Loucy (cell line): ENCODE measurements at regions not wholly inside any gene's neighbourhood (a gene's known extent, or its start where the extent isn't known, plus 50 kb on each side); places are given as distances from the start of the nearest gene placed in this dataset.

Experiments
- H2AFZ ChIP-seq: fragments of 200-600 bp; sonication (generic); 2 replicates; pipeline ENCODE4 v1.6.0; 2016; ENCODE audit warnings: antibody characterized with exemption, mild to moderate bottlenecking, low read length, moderate library complexity
- H3F3A ChIP-seq: fragments of 200-600 bp; 2 replicates; pipeline ENCODE4 v1.6.0; 2016; ENCODE audit warnings: antibody characterized with exemption, low read depth, mild to moderate bottlenecking
- H3K27me3 ChIP-seq: fragments of 200-600 bp; sonication (generic); 2 replicates; pipeline ENCODE4 v1.6.1; 2014; ENCODE audit warnings: low read length, mild to moderate bottlenecking; ENCODE audit not compliant: insufficient read depth, poor library complexity, severe bottlenecking
- H3K36me3 ChIP-seq: fragments of 200-600 bp; sonication (generic); 2 replicates; pipeline ENCODE4 v1.6.1; 2016; ENCODE audit warnings: low read length; ENCODE audit not compliant: insufficient read depth
- H3K4me1 ChIP-seq: fragments of 200-600 bp; sonication (generic); 2 replicates; pipeline ENCODE4 v1.5.1; 2014; ENCODE audit warnings: low read length, mild to moderate bottlenecking; ENCODE audit not compliant: insufficient read depth, poor library complexity, severe bottlenecking
- H3K4me2 ChIP-seq: fragments of 200-600 bp; sonication (generic); 2 replicates; pipeline ENCODE4 v1.6.0; 2014; ENCODE audit warnings: antibody characterized with exemption, low read length, low read depth, mild to moderate bottlenecking; ENCODE audit not compliant: poor library complexity, severe bottlenecking
- H3K4me3 ChIP-seq: fragments of 200-600 bp; sonication (generic); 2 replicates; pipeline ENCODE4 v1.5.1; 2014; ENCODE audit warnings: low read length, mild to moderate bottlenecking, mixed read lengths; ENCODE audit not compliant: poor library complexity, severe bottlenecking
- H3K79me2 ChIP-seq: fragments of 200-600 bp; sonication (generic); 2 replicates; pipeline ENCODE4 v1.6.1; 2014; ENCODE audit warnings: low read length; ENCODE audit not compliant: insufficient read depth
- H3K9ac ChIP-seq: fragments of 200-600 bp; sonication (generic); 2 replicates; pipeline ENCODE4 v1.6.0; 2014; ENCODE audit warnings: mild to moderate bottlenecking, low read depth, low read length, moderate library complexity; ENCODE audit not compliant: poor library complexity, severe bottlenecking
- H3K9me2 ChIP-seq: fragments of 200-600 bp; sonication (generic); replicated peaks from 2 replicates; pipeline ENCODE4 v1.6.1; 2016; ENCODE audit warnings: low read depth, low read length, mixed read lengths
- H3K9me3 ChIP-seq: fragments of 200-600 bp; sonication (generic); 2 replicates; pipeline ENCODE4 v1.6.1; 2014; ENCODE audit warnings: mild to moderate bottlenecking, antibody characterized with exemption, low read length, low read depth; ENCODE audit not compliant: insufficient read depth
- H4K20me1 ChIP-seq: fragments of 200-600 bp; sonication (generic); 2 replicates; pipeline ENCODE4 v1.6.0; 2014; ENCODE audit warnings: antibody characterized with exemption, low read length, mild to moderate bottlenecking; ENCODE audit not compliant: insufficient read depth, poor library complexity, severe bottlenecking
- EZH2phosphoT487 ChIP-seq: fragments of 200-600 bp; IDR thresholded peaks from 2 replicates; pipeline ENCODE4 v1.6.1; 2018; ENCODE audit warnings: antibody characterized with exemption, mild to moderate bottlenecking, moderate library complexity, borderline replicate concordance
- TF ChIP-seq, protein P1 (sequence below): fragments of 200-600 bp; sonication (generic); conservative IDR thresholded peaks from 2 replicates; pipeline ENCODE4 v1.5.1; 2014; ENCODE audit warnings: mild to moderate bottlenecking, antibody characterized with exemption, low read length

DNA sequence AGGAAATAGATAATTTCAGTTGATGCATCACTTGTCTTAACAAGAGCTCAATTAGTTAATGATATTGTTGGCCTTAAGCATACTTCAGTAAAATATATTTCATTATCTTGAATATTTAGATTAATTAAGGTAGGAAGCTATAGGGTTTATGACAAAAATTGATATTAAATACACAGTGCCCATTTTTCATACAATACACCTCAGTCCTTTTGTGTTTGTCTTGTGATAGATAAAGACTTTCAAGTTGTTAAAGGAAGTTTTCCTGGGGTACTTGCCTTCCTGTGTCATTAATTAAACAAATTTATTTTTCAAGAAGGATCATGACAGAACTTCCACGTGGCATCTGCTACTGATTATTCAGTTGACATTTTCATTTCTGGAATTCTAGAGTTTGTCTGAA is 420.5 kb downstream of the MTX2 start:
- H3K9ac ChIP-seq = no peak overlapping the region
- H3F3A ChIP-seq = no peaks in the 10 kb centered on the region
- no peak overlapping the region for H3K4me2 ChIP-seq
- TF ChIP-seq, protein P1, sequence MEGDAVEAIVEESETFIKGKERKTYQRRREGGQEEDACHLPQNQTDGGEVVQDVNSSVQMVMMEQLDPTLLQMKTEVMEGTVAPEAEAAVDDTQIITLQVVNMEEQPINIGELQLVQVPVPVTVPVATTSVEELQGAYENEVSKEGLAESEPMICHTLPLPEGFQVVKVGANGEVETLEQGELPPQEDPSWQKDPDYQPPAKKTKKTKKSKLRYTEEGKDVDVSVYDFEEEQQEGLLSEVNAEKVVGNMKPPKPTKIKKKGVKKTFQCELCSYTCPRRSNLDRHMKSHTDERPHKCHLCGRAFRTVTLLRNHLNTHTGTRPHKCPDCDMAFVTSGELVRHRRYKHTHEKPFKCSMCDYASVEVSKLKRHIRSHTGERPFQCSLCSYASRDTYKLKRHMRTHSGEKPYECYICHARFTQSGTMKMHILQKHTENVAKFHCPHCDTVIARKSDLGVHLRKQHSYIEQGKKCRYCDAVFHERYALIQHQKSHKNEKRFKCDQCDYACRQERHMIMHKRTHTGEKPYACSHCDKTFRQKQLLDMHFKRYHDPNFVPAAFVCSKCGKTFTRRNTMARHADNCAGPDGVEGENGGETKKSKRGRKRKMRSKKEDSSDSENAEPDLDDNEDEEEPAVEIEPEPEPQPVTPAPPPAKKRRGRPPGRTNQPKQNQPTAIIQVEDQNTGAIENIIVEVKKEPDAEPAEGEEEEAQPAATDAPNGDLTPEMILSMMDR = no peak
- TF ChIP-seq EZH2phosphoT487 = no peak
- H3K9me3 ChIP-seq = no peaks in the 10 kb centered on the region
- H3K27me3 ChIP-seq = no peaks in the 10 kb centered on the region
- H3K36me3 ChIP-seq = no peaks in the 10 kb centered on the region
- no peaks in the 10 kb centered on the region for H4K20me1 ChIP-seq
- H3K4me1 ChIP-seq = peaks cover 14% of the 10 kb centered on the region
- H3K9me2 ChIP-seq = no peaks in the 10 kb centered on the region
- no peaks in the 10 kb centered on the region for H3K79me2 ChIP-seq
- no peak overlapping the region for H2AFZ ChIP-seq
- no peak overlapping the region for H3K4me3 ChIP-seq

DNA sequence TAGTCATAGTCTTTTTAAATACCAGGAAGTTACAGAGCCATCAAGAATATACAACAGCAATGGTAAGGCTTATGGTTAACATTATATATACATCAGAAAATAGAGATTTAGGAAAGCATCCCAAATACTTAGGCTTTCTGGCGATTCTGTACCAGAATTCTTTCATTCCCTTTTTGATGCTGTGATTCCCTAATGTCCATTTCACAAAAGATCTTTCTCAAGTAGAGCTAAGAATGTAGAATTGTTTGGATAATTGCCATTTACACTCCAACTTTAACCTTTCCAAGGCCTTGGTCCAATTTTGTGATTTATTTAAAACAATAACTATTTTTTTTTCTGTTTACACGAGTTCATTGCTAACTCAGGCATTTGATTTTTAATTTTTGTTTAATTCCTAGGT is 422.2 kb downstream of the MTX2 start:
- no peaks in the 10 kb centered on the region for H3K79me2 ChIP-seq
- no peaks in the 10 kb centered on the region for H4K20me1 ChIP-seq
- H3K9me3 ChIP-seq = no peaks in the 10 kb centered on the region
- no peak overlapping the region for H2AFZ ChIP-seq
- H3K9me2 ChIP-seq = no peaks in the 10 kb centered on the region
- peaks cover 14% of the 10 kb centered on the region for H3K4me1 ChIP-seq
- TF ChIP-seq, protein P1 = no peak
- no peak for TF ChIP-seq EZH2phosphoT487
- H3K9ac ChIP-seq = no peak overlapping the region
- H3K4me2 ChIP-seq = no peak overlapping the region
- H3K4me3 ChIP-seq = no peak overlapping the region
- no peaks in the 10 kb centered on the region for H3K27me3 ChIP-seq
- H3K36me3 ChIP-seq = no peaks in the 10 kb centered on the region
- no peaks in the 10 kb centered on the region for H3F3A ChIP-seq

DNA sequence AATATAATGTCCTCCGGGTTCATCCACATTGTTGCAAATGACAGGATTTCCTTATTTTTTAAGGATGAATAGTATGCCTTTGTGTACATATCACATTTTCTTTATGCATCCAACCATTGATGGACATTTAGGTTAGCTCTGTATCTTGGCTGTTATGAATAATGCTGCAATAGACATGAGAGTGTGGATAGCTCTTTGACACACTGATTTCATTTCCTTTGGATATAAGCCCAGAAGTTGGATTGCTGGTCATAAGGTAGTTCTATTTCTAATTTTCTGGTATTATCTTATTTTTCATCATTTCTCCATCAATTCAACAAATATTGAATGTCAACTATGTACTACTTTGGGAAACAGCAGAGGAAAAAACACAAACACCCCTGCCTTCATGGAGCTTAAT is 423.3 kb downstream of the MTX2 start:
- no peaks in the 10 kb centered on the region for H3K27me3 ChIP-seq
- H3F3A ChIP-seq = no peaks in the 10 kb centered on the region
- no peaks in the 10 kb centered on the region for H3K9me3 ChIP-seq
- no peak overlapping the region for H2AFZ ChIP-seq
- H3K9ac ChIP-seq = no peak overlapping the region
- H3K9me2 ChIP-seq = no peaks in the 10 kb centered on the region
- no peaks in the 10 kb centered on the region for H3K36me3 ChIP-seq
- H3K4me1 ChIP-seq = peaks cover 14% of the 10 kb centered on the region
- H3K4me2 ChIP-seq = no peak overlapping the region
- H3K79me2 ChIP-seq = no peaks in the 10 kb centered on the region
- H3K4me3 ChIP-seq = no peak overlapping the region
- TF ChIP-seq, protein P1 = no peak
- TF ChIP-seq EZH2phosphoT487 = no peak
- H4K20me1 ChIP-seq = no peaks in the 10 kb centered on the region
